Keratinocyte (primary cell): ENCODE measurements at regions not wholly inside any gene's neighbourhood (a gene's known extent, or its start where the extent isn't known, plus 50 kb on each side); places are given as distances from the start of the nearest gene placed in this dataset.
"Not testable (repeated sequence)": the region's sequence is repeated elsewhere in the genome, so short reads cannot be mapped to it uniquely, and the experiment has no call there.

Experiments
- DNase-seq: peaks from one replicate; pipeline ENCODE4 v3.0.0-alpha.2; 2011; ENCODE audit warnings: low read depth, missing footprints, low spot score
- FAIRE-seq: peaks from 2 replicates; lab custom pipeline; 2011; peaks lifted over from hg19 to GRCh38; lab: Jason Lieb, UNC
- H2AFZ ChIP-seq: 2 replicates; pipeline ENCODE4 v1.6.0; 2012; ENCODE audit warnings: low read length, control low read depth, inconsistent platforms; ENCODE audit not compliant: control insufficient read depth
- H3K27ac ChIP-seq: 2 replicates; pipeline ENCODE4 v1.5.1; 2011; ENCODE audit warnings: low read length; ENCODE audit not compliant: control insufficient read depth, insufficient read depth
- H3K27me3 ChIP-seq: 3 replicates; pipeline ENCODE4 v1.6.0; 2011; ENCODE audit warnings: low read length; ENCODE audit not compliant: control insufficient read depth, insufficient read depth; ENCODE audit errors: extremely low read depth
- H3K36me3 ChIP-seq, 2 experiments: 2 replicates in 1 of 2; 3 replicates in 1 of 2; pipeline ENCODE4 v1.5.1; 2011; ENCODE audit warnings: low read length in 2 of 2, mild to moderate bottlenecking in 1 of 2; ENCODE audit not compliant: control insufficient read depth in 2 of 2, insufficient read depth in 2 of 2; ENCODE audit errors: extremely low read depth in 1 of 2
- H3K4me1 ChIP-seq: 3 replicates; pipeline ENCODE4 v1.5.1; 2011; ENCODE audit warnings: low read length; ENCODE audit not compliant: control insufficient read depth, insufficient read depth; ENCODE audit errors: extremely low read depth
- H3K4me2 ChIP-seq: 3 replicates; pipeline ENCODE4 v1.6.0; 2011; ENCODE audit warnings: low read depth, low read length; ENCODE audit not compliant: control insufficient read depth, insufficient read depth; ENCODE audit errors: extremely low read depth
- H3K4me3 ChIP-seq, 3 experiments: fragments of 200-600 bp in 1 of 3; sonication (generic) in 1 of 3; 2 replicates in 2 of 3; 3 replicates in 1 of 3; pipeline ENCODE4 v1.5.1; 2011 to 2016; ENCODE audit warnings: low read length in 3 of 3, mild to moderate bottlenecking in 3 of 3, control low read depth in 2 of 3, inconsistent platforms in 1 of 3, low read depth in 1 of 3, mixed read lengths in 1 of 3, mixed run types in 1 of 3, moderate library complexity in 1 of 3; ENCODE audit not compliant: control insufficient read depth in 2 of 3, insufficient read depth in 2 of 3; ENCODE audit errors: extremely low read depth in 1 of 3
- H3K79me2 ChIP-seq: 2 replicates; pipeline ENCODE4 v1.6.0; 2012; ENCODE audit warnings: low read length; ENCODE audit not compliant: control insufficient read depth, insufficient read depth
- H3K9ac ChIP-seq: 3 replicates; pipeline ENCODE4 v1.6.0; 2011; ENCODE audit warnings: low read length; ENCODE audit not compliant: control insufficient read depth, insufficient read depth; ENCODE audit errors: extremely low read depth
- H3K9me1 ChIP-seq: 3 replicates; pipeline ENCODE4 v1.6.0; 2011; ENCODE audit warnings: low read length; ENCODE audit not compliant: control insufficient read depth, insufficient read depth; ENCODE audit errors: extremely low read depth
- H3K9me3 ChIP-seq: 2 replicates; pipeline ENCODE4 v1.5.1; 2012; ENCODE audit warnings: low read depth, low read length; ENCODE audit not compliant: control insufficient read depth
- H4K20me1 ChIP-seq: 3 replicates; pipeline ENCODE4 v1.6.0; 2011; ENCODE audit warnings: low read length; ENCODE audit not compliant: control insufficient read depth, insufficient read depth; ENCODE audit errors: extremely low read depth
- EZH2 ChIP-seq: IDR thresholded peaks from one replicate; pipeline ENCODE4 v1.6.1; 2012; ENCODE audit warnings: inconsistent platforms, mild to moderate bottlenecking, low read length, moderate library complexity
- dilution Hi-C: fragments of 300-500 bp; cut with MboI; formaldehyde crosslinking; loops from one replicate; pipeline ENCODE4 v1.7.0; 2020; ENCODE audit warnings: low sequenced_read_pairs; ENCODE audit not compliant: extremely low pct_ligation_motif_present
- TF ChIP-seq, protein P1 (sequence below), 3 experiments: IDR thresholded peaks in 1 of 3; conservative IDR thresholded peaks in 1 of 3; optimal IDR thresholded peaks in 1 of 3; 2 replicates in 2 of 3; 3 replicates in 1 of 3; pipeline versions ENCODE3 to v1.5.1; 2011; ENCODE audit warnings: low read length in 3 of 3, mild to moderate bottlenecking in 3 of 3, moderate library complexity in 2 of 3, control low read depth in 1 of 3, inconsistent platforms in 1 of 3; ENCODE audit not compliant: insufficient read depth in 2 of 3; ENCODE audit errors: extremely low read depth in 1 of 3

DNA sequence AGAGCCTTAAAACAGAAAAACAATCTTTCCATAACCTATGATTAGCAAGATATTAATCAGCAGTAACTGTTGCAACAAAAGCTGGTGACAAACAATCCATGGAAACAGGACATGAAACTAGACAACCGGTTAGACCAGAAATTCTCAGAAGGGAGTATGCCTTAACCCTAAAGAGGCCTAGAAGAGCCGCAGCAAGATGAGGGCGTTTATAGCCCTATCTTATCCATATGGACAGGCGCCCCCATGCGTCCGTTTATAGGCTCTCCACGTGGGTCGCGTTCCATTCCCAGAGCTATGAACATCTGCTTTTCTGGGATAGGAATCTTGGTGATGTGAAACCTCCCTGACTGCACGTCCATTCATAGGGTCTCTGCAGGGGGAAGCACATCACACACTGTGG lies 1662.7 kb upstream of the PABPC4L start:
- H3K27me3 ChIP-seq, FAIRE-seq, H3K27ac ChIP-seq, H2AFZ ChIP-seq, H3K4me1 ChIP-seq, H3K36me3 ChIP-seq, H3K9me3 ChIP-seq, H4K20me1 ChIP-seq, dilution Hi-C loops, H3K79me2 ChIP-seq, H3K9ac ChIP-seq, H3K4me3 ChIP-seq, H3K9me1 ChIP-seq, DNase-seq, H3K4me2 ChIP-seq: not testable (repeated sequence)
- TF ChIP-seq, protein P1, sequence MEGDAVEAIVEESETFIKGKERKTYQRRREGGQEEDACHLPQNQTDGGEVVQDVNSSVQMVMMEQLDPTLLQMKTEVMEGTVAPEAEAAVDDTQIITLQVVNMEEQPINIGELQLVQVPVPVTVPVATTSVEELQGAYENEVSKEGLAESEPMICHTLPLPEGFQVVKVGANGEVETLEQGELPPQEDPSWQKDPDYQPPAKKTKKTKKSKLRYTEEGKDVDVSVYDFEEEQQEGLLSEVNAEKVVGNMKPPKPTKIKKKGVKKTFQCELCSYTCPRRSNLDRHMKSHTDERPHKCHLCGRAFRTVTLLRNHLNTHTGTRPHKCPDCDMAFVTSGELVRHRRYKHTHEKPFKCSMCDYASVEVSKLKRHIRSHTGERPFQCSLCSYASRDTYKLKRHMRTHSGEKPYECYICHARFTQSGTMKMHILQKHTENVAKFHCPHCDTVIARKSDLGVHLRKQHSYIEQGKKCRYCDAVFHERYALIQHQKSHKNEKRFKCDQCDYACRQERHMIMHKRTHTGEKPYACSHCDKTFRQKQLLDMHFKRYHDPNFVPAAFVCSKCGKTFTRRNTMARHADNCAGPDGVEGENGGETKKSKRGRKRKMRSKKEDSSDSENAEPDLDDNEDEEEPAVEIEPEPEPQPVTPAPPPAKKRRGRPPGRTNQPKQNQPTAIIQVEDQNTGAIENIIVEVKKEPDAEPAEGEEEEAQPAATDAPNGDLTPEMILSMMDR (optimal IDR thresholded peaks at IDR 0.05 in 1 of 3, IDR thresholded peaks at IDR 0.05 in 1 of 3, conservative IDR thresholded peaks at IDR 0.05 in 1 of 3; ENCODE audit: extremely low read depth in 1 of 3, insufficient read depth in 2 of 3, low read length in 3 of 3): peak in 1 of 3 experiments; percentile 9

DNA sequence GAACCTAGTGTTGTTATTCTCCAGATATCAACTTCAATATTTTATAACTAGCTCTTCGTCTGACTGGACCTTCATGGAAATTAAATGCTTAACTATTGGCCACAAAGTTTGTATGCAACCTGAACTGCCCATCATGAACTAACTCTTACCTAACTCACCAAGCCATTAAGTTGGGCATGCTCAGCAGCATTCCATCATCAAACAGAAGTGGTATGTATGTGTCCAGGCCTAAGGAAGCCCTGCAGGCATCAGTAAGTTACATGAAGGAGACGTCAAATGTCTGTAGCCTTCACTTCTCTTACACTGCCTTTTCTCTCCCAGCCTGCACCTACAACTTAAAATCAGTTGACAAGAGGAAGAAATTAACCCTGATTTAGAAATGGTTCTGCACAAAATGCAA lies 1639.2 kb upstream of the PABPC4L start:
- Histone ChIP-seq H3K9me1 (no peaks in the 10 kb centered on the region), H3K9ac (no peak overlapping the region), H3K9me3 (peaks cover 2% of the 10 kb centered on the region), H2AFZ (no peak overlapping the region), H3K27me3 (no peaks in the 10 kb centered on the region), H3K4me1 (no peaks in the 10 kb centered on the region), H3K4me3 (no peak overlapping the region), H3K36me3 (no peaks in the 10 kb centered on the region), H3K27ac (no peak overlapping the region), H3K4me2 (no peak overlapping the region), H4K20me1 (no peaks in the 10 kb centered on the region), H3K79me2 (no peaks in the 10 kb centered on the region)
- dilution Hi-C loops: no loop called here
- DNase-seq: no peak
- TF ChIP-seq EZH2: no peak
- FAIRE-seq: no peak

DNA sequence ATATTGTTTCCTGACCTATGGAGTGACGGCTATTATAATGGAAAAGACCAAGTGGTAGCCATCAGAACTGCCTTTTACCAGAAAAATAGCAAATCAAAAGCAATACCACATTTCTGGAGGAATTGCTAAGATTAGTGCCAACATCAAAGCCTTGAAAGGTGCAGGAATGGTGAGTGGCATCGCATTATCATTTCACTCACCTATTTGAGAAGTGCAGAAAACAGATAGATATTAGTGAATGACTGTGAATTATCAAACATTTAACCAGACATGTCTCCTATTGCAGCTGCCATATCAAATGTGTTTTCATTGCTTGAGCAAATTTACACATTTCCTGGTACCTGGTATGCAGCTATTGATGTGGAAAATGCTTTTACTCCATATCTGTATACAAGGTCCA lies 1638.1 kb upstream of the PABPC4L start:
- H3K9ac ChIP-seq: no peak overlapping the region
- H3K36me3 ChIP-seq: no peaks in the 10 kb centered on the region
- no peaks in the 10 kb centered on the region for H3K9me1 ChIP-seq
- H3K27ac ChIP-seq: no peak overlapping the region
- dilution Hi-C loops: no loop called here
- H3K9me3 ChIP-seq: peaks cover 2% of the 10 kb centered on the region
- no peak overlapping the region for H2AFZ ChIP-seq
- no peaks in the 10 kb centered on the region for H4K20me1 ChIP-seq
- H3K4me2 ChIP-seq: no peak overlapping the region
- no peaks in the 10 kb centered on the region for H3K27me3 ChIP-seq
- DNase-seq (no peak), FAIRE-seq (no peak)
- no peaks in the 10 kb centered on the region for H3K4me1 ChIP-seq
- H3K4me3 ChIP-seq: no peak overlapping the region
- no peak for TF ChIP-seq EZH2
- TF ChIP-seq, protein P1 (optimal IDR thresholded peaks at IDR 0.05 in 1 of 3, IDR thresholded peaks at IDR 0.05 in 1 of 3, conservative IDR thresholded peaks at IDR 0.05 in 1 of 3; ENCODE audit: extremely low read depth in 1 of 3, insufficient read depth in 2 of 3, low read length in 3 of 3): no peak
- no peaks in the 10 kb centered on the region for H3K79me2 ChIP-seq
